Fibroblast of villous mesenchyme (primary cell): ENCODE measurements at regions not wholly inside any gene's neighbourhood (a gene's known extent, or its start where the extent isn't known, plus 50 kb on each side); places are given as distances from the start of the nearest gene placed in this dataset.

ENCODE experiments used
- DNase-seq: peaks from one replicate; pipeline ENCODE4 v3.0.0-alpha.2; 2010; ENCODE audit warnings: low read depth
- H3K4me3 ChIP-seq: 2 replicates; pipeline ENCODE4 v1.5.1; 2011; ENCODE audit warnings: low read depth, mild to moderate bottlenecking, low read length
- TF ChIP-seq, protein P1 (sequence below): IDR thresholded peaks from 2 replicates; pipeline ENCODE4 v1.5.1; 2012; ENCODE audit warnings: low read depth, mild to moderate bottlenecking, low read length; ENCODE audit not compliant: insufficient read depth

DNA sequence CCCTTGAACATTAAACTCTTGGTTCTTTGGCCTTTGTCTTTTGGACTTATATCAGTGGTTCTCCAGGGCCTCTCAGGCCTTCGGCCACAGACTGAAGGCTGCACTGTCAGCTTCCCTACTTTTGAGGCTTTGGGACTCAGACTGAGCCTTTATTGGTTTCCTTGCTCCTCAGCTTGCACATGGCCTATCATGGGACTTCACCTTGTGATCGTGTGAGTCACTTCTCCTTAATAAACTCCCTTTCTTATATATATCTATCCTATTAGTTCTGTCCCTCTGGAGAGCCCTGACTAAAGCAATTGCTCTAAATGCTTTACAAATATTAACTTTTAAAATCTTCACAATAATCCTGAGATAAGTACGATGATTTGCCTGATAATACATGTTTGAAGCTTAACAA lies 353.6 kb upstream of the TRIB2 start:
- TF ChIP-seq, protein P1, sequence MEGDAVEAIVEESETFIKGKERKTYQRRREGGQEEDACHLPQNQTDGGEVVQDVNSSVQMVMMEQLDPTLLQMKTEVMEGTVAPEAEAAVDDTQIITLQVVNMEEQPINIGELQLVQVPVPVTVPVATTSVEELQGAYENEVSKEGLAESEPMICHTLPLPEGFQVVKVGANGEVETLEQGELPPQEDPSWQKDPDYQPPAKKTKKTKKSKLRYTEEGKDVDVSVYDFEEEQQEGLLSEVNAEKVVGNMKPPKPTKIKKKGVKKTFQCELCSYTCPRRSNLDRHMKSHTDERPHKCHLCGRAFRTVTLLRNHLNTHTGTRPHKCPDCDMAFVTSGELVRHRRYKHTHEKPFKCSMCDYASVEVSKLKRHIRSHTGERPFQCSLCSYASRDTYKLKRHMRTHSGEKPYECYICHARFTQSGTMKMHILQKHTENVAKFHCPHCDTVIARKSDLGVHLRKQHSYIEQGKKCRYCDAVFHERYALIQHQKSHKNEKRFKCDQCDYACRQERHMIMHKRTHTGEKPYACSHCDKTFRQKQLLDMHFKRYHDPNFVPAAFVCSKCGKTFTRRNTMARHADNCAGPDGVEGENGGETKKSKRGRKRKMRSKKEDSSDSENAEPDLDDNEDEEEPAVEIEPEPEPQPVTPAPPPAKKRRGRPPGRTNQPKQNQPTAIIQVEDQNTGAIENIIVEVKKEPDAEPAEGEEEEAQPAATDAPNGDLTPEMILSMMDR = no peak
- no peak overlapping the region for H3K4me3 ChIP-seq
- no peak for DNase-seq

DNA sequence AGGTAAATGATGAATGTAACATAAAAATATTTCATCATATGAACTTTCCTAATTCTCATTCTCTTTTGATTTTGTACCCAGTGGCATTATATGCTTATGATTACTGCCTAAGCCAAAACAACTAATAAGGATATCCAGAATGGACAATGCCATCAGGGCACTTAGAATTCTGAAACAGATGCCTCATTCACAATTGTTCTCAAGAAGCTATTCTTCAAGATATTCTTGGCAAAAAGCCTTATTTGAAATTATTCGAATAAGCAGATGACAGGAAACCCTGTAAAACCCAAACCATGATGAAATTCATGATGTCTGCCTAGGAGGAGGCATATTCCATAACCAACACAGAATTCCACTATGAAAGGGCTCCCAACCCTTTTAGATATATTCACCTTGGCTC lies 353.2 kb upstream of the TRIB2 start:
- no peak for DNase-seq
- TF ChIP-seq, protein P1 = no peak
- H3K4me3 ChIP-seq = no peak overlapping the region

DNA sequence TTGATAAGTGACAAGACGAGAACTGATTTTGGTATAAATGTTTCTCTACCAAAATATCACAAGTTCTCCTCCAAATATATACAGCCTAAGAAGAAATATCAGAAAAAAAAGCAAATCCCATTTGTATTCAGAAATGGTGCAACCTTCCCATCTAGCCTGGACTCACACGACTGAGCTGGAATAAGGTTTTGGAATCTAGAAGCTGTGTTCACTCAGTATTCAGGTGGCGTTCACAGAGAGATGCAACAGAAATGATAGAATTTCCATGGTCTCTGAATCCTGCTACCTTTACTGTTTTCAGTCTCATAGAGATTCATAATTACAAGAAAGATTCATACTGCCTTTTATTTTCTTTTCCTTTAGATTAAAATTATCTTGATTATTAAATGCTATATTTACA lies 347.2 kb upstream of the TRIB2 start:
- TF ChIP-seq, protein P1 = no peak
- H3K4me3 ChIP-seq = no peak overlapping the region
- no peak for DNase-seq

DNA sequence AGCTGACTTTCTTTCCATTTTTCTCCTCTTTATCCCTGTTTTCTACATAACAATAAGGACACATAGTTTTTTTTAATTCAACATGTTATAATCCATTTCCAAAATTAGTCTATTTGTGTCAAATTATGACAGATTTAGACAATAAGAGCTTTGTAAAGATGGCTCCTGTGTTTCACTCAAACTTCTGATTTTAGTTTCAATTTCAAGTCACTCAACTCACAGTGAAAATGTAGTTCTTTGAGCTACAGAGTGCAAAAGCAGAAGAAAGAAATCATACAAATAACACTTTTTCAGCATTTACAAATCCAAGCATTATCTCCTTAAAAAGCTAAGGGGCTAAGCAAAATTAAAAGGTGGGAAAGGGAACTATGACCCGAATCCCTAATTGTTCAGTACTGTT lies 340.7 kb upstream of the TRIB2 start:
- TF ChIP-seq, protein P1 = no peak
- no peak overlapping the region for H3K4me3 ChIP-seq
- DNase-seq = no peak

DNA sequence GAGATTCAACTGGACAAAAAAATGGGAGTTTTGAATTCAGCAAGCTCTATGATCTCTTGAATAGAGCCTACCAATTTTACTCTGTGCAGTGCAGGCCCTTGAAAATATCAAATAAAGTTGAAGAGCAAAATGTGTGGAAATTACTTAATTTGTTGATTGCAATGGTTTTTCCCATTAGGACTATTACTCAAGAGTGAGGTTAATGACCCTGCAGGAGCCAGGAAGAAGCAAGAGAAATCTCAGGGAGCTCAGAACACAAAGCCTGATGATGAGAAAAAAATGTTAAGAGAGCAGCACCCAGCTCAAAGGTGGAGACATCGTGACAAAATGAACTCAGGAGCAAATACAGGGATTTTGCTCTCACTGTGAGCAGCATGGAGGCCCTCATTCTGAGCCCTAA lies 337.6 kb upstream of the TRIB2 start:
- H3K4me3 ChIP-seq = no peak overlapping the region
- TF ChIP-seq, protein P1 = no peak
- DNase-seq = peak; percentile 12

DNA sequence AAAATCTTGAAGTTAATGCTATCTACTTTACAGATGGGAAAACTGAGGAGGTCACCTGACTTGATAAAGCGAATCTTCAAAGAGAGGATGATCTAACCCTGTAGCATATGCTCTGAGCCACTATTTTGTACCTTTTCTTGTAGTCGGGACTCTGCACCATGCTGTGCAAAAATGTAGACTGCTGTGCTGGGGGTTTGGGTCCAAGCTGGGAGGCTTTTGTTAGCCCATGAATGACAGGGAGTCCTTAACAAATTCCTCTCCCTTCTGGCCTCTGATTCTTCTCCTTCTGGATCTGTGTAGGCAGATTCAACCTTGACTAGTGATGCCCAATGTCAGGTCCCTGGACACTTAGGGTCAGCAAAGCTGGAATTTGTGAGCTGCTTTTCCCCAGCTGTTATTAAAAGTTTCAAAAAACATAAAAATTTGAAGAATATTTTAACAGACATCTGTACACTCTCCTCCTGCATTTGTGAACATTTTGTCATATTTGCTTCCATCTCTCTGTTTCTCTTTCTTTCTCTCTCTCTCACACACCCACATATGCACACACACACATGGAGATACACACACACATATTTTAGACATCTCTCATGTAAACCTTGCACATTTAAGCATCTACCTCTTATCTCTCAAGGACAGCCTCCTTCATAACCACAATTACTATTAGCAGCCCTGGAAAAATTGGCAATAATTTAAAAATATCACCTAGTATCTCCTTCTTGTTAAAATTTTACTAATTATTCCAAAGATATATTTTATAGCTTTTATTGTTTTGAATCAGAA lies 335.0 kb upstream of the TRIB2 start:
- no peak for DNase-seq
- TF ChIP-seq, protein P1 = no peak

DNA sequence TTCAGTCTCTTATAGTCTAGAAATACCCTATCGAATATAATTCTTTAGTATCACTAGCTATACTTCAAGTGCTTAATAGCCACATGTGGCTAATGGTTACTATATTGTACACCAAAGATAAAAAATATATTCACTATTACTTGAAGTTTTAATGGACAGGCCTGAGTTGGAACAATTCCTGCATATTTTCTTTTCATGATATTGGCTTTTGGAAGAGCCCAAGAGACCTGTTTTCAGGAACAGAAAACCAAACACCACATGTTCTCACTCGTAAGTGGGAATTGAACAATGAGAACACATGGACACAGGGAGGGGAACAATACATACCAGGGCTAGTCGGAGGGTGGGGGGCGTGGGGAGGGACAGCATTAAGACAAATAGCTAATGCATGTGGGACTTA lies 334.4 kb upstream of the TRIB2 start:
- TF ChIP-seq, protein P1 = no peak
- no peak overlapping the region for H3K4me3 ChIP-seq
- no peak for DNase-seq

More for the DNA sequence above, 335.0 kb upstream of the TRIB2 start:
- no peak overlapping the region for H3K4me3 ChIP-seq
